ENCODE measurements at regions not wholly inside any gene's neighbourhood (a gene's known extent, or its start where the extent isn't known, plus 50 kb on each side); places are given as distances from the start of the nearest gene placed in this dataset.
"Not testable (repeated sequence)": the region's sequence is repeated elsewhere in the genome, so short reads cannot be mapped to it uniquely, and the experiment has no call there.

DNA sequence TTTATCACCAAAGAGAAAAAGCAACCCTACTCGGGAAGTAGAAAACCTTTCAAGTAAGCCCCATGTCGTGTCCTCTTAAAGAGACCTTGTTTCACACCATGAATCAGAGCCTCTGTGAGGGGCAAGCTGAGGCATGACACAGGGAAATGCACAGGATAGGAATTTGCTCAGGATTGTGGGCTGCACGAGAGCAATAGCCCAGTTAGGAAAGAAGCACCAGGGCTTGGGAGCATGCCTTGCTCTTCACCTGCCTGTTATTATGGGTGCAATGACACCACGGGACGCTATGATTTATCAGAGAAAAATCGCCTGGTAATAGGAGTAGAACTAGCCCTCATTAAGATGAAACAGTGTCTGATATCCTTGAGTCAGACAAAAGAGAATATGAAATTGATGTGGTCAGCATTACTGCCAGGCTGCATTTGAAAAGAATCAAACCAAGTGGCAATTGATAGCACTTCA, 562.9 kb upstream of the NRP1 start:
- no peak for DNase-seq

DNA sequence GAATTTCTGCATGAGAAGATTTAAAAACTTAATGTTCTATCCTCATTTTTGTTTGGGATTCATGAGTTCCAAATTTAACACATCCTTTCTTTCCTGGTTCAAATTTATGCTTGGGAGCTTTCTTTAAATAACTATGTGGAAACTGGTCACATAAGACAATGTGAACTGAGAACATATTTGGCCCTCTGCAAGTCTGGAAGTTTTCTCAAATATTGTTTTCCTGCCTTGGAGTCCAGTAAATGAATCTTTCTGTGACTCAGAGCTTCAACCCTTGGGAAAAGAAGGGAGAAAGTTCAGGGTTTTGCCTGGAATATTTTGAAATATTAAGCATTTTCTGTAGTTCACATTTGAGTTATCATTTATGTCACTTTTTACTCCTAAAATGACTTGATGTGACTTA, 559.0 kb upstream of the NRP1 start:
- no peak for DNase-seq

DNA sequence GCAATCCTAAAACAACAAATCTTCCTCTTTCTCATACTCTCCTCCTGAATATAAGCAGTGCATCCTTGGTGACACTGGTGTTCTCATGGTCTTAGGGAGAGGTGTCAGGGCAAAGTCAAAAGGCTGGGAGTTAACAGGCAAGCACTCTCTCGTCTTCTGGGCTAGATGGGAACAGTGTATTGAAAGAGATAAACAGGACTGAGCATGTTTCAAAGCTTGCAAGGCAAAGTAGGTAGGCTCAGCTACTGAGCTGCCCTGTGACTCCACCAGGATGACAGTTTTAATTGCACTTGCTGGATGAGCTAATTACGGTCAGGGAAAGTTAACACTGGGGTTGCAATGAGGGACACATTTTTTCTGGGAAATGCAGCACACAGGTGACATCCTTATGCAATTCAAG, 554.9 kb upstream of the NRP1 start:
- no peak for DNase-seq

DNA sequence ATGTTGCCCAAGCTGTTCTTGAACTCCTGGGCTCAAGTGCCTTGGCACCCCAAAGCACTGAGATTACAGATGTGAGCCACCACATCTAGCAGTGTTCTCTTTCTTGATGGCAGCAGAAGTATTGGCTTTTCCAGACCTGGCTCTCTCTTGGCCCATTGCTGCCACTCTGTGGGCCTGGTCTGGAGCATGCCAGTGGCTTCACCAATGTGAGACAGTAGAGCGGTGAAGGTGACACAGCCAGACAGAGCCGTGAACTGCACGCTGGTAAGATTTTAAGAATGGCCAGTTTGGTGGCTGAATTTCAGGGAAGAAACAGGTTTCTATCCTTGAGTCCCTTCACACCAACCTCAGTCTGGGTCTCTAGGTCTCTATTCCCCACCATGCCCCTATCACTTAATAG, 552.7 kb upstream of the NRP1 start:
- DNase-seq = no peak

DNA sequence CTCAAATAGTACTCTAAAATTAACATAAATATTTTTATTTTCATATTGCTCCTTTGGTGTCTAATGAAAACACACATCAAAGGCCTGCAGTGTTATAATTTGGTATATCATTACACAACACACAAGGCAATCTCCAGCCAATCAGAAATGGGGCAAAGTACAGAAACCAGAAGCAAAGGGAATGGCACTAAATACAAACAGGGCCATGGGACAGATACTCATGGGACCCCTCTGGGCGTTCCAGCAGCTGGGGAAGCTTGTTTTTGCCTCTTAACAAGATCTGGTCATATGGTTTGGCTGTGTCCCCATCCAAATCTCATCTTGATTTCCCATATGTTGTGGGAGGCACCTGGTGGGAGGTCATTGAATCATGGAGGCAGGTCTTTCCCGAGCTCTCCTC, 551.8 kb upstream of the NRP1 start:
- DNase-seq = no peak

DNA sequence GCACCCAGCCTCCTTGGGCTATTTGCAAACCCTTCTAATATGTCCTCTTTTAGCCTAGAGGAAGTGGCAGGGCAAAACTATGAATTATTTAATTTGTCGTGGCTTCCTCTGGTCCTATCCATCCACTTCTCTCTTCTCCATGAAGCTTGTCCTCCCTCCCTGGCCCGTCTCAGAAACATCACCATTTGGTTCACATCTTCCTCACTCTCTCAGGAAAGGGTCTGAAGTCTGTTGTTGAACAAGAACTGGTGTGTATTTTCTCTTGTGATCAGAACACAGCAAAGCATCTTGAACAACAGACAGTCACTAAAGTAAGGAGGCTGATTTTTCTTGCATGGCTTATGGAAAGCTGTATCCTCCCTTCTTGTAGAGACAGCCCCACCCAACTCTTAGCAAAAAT, 550.1 kb upstream of the NRP1 start:
- DNase-seq = no peak

DNA sequence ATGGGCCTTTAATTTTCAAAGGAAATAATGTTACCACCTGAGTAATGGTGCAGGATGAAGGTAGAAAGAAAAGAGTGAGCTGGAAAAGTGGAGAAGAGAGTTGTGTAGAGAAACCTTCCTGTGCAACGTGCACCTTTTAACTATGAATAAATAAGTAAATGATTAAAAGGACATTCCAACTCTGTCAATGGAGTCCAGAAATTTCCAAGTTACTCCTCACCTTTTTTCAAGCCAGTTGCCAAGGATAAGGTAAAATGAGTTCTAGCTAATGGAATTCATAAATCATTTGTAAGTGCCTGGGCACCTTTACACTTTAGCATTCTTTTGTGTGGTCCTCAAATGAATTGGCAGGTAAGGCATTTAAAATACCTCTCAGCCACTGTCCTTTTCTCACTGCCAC, 549.4 kb upstream of the NRP1 start:
- no peak for DNase-seq

DNA sequence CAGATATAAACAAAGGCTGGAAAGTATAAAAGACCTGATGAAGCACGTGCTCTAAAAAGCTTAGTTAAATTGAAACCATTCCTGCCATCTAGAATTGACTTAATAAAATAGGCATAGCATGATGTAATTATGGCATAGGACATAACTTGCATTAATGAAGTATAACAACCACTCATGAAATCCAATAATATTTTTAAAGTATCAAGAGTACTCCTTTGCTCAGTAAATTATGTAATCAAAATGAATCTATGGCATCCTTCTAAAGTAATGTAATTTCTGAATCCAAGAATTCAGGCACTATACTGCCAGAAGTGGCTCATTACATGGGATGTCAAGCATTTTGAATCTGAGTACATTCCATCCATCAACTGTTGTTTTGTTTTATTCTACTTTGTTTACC, 548.5 kb upstream of the NRP1 start:
- no peak for DNase-seq

DNA sequence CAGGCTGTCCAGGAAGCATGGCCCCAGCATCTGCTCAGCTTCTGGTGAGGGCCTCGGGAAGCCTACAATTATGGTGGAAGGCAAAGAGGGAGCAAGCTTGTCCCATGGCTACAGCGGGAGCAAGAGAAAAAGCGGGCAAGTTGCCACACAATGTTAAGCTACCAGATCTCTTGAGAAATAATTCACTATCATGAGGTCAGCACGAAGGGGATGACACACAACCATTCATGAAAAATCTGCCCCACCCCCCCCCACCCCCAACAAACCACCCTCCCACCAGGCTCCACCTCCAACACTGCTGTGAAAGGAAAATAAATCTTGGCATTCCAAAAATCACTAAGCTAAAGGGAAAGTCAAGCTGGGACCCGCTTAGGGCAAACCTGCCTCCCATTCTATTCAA, 545.8 kb upstream of the NRP1 start:
- no peak for DNase-seq

DNA sequence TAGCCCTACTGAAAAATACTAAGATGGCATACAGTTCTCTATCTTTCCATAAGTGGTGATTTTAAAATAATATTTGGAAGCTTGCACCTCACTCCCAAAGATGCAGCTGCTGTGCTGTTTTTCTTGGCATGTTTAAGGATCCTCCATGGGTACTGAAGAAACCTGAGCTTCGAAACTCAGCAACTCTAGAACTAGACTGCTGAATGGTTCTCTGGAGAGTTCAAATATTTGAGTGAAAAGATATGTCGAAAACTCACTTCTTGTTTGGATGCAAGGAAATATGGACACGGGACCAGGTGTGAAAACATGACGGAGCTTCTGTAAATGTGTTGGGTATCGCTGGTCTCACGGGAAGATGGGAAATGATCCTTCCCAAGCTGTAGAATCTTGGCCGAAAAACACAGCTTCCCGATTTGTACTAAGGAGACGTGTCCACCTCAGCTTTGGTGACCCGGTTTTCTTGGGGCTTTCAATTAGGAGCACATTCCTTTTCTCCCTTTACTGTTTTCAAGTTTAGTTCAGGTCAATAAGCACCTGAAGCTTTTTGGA, 543.8 kb upstream of the NRP1 start:
- no peak for DNase-seq

DNA sequence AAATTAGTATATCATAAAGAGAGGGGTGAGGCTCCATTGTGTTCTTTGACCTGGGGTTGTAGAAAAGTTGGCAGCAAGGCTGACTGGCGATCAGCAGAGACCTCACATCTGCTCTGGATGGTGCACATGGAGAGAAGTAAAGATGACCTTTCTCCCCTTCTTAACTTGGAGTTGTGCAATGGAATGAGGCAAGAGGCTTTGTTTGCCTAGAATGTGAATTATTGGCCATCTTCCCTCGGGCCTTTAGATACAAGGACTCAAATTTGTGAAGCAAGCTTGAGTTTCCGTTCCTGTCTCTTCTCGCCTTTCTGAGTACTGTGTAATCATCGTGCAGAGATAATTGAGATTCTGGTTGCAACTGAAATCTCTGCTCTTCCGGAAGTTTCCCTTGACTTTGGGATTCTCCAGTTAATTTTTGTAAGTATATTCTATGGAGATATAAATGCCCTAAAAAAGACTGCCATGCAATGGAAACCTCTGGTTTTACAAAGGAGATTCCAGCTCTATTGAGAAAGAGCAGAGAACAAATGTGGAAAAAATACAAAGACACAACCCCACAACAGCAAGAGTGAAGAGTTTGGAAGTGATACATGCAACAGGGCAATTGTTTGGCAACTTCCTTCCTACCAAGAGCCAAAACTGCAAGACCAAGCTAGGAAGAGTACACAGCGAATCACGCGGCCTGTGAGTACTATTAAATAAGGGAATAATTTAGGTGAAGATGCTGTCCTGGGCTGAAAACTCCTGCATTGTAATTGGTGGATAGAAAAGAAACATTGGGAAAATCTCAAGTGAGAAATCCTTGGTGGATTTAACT, 542.3 kb upstream of the NRP1 start:
- no peak for DNase-seq

DNA sequence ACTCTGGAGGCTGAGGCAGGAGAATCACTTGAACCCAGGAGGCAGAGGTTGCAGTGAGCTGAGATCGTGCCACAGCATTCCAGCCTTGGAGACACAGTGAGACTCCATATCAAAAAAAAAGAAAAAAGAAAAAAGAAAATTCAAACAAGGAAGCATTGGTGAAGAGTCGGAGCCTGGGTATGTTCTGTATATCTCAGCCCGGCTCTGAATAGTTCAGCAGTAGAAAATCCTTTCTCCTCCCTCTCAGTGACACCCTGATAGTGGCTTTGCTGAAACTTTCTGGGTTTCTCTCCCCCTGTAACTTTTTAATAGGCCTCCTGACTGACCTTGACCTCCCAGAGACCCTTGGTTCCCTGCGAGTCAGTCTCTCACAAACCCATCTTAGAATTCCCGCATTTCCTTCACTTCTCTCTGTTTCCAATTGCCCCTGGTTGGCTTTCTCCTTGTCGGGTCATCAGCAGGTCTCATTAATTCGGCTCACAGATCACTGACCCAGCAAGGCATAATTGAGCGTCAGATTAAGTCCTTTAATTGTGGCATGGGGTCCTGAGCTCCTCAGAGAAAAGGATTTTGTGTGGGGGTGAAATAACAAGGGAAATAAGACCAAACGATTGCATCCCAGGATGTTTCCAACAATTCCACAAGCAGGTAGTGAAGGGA, 541.6 kb upstream of the NRP1 start:
- no peak for DNase-seq

DNA sequence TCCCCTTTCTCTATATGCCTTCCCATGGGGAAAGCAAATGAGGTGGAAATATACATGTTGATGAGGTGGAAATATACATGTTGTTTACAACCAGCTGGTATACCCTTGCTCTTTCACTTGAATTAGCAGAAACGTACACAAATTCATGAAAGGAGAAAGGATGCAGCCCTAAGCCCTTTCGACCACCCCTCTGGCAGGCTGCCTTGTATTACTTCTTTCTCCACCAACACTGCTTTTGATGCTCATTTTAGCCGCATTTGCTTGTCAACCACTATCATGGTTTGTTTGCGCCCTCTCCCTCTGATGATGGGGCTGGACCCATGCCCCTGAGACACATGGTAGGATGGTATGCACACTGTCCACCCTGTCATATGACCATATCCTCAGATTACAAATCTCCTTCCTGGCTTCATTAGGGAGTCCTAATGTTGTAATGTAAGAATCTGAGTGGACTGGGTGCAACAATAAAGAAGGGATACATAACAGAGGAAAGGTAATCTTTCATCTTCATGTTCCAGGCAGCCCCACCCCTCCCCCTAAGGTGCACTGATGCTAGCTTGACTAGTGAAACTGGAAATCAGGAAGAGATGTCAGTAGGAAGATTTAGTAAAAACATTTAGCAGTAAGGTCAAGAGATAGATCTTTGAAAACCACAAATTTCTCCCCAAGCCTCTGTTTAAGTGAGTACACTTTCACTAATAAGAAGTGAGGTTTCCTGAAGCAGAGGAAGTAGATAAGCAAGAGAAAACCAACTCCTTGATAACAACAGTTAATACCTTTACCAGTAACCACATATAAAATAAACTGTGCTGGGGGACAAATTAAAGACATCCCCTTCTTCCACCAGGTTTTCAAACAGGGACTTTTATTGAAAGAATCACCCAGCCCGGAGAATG, 536.8 kb upstream of the NRP1 start:
- no peak for DNase-seq

DNA sequence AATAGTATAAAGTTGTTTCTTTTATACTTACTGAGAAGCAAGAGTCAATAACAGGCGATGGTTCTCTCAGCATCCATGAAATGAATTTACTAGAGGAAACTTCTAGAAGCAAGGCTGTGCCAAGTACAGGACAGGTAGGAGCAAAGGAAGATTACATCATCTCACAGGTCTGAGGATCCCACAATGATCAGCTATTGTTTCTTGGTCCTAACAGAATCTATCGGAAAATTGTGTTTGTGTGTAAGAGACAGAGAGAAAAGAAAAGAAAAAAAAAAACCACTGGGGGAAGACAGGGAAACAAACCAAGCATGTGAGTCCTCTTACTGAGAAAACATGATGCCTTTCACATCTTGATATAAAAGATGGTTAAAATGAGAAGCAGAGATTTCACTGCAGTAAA, 535.0 kb upstream of the NRP1 start:
- DNase-seq = no peak

DNA sequence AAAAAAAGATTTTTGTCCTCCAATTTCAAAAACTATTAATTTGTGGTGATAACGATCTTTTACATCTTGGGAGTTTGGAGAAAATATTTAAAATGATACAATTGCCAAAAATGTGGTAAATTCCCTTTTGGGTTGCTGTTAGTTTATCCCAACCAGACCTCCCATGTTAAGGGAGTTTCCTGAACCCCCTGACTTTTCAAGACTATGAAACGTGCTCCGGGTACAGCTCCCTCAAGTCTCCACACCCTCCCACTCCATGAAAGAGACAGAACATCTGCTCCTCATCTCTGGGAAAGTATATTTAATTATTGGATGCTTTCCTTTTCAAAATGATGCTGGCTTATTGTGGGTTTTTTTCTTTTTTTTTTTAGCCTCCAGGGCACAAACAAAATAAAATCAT, 534.6 kb upstream of the NRP1 start:
- DNase-seq = no peak

DNA sequence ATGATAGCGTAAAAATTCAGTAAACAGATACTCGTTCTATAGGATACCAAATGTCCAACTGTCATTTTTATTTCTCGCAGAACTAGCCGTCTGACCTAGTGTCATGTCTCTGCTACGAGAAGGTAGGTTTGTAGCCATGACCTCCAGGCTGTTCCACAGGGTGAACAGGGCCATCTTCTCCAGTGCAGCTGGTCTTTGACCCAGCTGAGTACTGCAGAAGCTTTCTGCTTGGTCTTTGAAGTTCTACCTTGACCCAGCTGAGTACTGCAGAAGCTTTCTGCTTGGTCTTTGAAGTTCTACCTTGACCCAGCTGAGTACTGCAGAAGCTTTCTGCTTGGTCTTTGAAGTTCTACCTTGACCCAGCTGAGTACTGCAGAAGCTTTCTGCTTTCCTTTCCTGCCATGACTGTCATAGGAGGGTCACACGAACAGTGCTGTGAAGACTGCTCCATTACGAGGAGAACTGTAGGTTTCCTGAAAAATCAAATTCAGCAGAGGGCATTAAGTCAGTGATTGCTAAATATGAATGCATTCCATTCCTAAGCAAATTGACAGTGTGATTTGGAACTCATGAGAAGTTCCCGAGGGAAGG, 532.8 kb upstream of the NRP1 start:
- not testable (repeated sequence) for DNase-seq

DNA sequence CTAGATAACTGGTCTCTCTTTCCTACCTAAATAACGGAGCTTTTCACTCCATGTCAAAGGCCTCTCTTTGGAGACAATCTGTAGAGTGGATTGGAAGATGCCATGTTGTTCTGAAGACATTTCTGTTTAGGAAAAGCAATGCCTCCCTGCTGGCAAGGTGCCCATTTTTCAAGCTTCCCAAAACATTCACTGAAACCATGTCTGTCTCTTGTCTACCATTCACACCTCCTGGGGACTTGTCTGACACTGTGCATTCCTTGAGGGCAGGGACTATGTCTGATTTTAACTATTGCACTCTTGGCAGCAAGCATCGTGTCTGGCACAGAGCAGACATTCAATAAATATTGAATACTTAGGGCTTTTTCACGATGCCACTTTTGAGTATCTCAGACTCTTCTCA, 528.9 kb upstream of the NRP1 start:
- no peak for DNase-seq

DNA sequence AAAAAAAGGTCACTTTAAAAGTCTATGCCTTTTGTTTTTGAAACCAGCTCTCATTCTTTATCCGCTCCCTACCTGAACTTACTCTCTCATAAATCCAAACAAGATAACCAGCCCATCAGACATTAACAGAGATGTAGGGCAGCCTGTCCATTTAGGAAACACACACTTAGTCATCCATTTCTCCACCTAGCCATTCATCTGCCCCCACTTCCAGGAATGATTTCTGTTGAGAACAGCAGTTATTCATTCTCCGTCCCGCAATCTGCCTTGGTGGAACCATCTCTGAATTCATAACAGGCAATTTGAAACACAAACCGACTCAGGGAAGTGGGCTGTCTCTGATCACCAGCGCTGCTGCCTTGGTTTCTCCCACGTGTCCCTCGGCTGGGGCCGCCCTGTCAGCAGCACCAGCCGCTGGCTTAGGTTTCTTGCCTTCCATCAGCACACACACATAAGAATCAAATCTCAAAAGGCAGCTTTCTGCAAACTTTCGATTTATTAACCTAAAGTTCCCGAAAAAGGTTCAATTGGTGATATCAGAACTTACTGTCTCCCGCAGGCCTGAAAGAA, 528.2 kb upstream of the NRP1 start:
- DNase-seq = no peak

DNA sequence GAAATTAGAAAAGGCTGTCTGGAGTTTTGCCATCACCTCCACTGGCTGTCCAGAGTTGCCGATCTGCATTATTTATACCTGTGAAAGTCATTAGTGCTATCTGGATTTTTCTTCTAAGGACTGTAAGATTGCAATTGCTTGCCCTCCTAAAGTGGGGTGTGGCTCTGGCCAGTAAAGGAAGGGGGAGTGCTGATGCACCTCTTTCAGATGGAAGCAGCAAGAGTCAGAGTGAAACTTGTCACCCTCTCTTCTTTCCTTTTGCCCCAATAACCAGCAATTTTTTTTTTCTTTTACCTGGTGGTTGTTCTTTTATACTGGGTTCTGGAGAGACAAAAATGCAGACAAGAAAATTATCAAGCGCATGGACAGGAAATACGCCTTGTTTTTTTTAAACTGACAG, 527.4 kb upstream of the NRP1 start:
- no peak for DNase-seq

DNA sequence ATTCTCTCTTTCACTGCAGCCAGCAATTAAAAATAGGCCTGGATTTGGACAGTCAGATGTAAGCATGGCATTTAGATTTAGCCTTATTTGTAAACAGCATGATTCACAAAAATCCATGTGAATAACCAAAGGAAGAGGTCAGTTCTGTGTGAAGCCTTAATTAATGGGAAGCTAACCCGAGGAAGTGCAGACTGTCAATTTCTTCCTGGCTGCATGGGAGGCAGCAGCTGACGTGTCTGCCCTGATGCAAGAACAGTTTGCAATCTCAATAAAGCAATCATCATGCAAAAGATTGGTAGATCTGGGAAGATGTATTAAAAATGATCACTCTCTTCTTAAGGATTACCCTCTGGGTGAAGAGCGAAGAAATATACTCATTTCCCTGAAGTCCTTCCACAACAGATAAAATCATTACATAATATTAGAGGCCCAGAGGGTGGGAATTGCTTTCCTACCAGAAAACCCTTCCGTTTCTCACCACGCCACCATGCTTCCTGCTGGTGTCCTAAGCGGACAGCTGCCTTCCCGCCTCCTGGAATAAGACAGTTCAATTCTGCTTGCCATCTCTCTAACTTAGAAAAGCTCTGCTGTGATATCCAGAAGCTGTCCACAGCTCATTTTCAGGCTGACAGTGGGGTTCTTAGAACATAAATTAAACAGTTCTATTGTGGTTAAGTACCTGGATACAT, 526.7 kb upstream of the NRP1 start:
- no peak for DNase-seq

DNA sequence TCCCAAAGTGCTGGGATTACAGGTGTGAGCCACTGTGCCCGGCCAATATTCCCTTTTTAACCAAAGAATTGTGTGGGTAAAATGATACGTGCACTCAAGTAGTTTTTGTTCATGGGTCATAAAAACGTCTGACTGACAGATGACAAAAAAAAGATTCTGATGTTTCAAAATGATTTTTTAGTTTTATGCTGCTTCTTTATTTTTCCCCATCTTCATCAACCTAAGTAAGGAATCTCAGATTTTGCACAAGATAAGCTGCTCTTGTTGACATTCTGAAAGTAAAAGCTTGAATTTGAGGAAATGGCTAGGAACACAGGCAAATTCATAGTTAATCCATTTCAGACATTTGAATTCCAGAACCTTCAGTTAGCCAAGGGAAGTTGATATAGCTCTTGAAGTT, 526.1 kb upstream of the NRP1 start:
- no peak for DNase-seq
